Spleen (tissue), 7 donors: ENCODE measurements at regions not wholly inside any gene's neighbourhood (a gene's known extent, or its start where the extent isn't known, plus 50 kb on each side); places are given as distances from the start of the nearest gene placed in this dataset.

Source experiments
- CTCF ChIP-seq, 11 experiments: fragments of 200-600 bp in 7 of 11; fragments of 450-650 bp in 4 of 11; sonication (generic) in 4 of 11; IDR thresholded peaks in 8 of 11; conservative IDR thresholded peaks in 3 of 11; 1 replicate in 7 of 11; 2 replicates in 4 of 11; pipeline versions ENCODE4 v1.4.0 to v1.8.0; 2016 to 2021; ENCODE audit warnings: antibody characterized with exemption in 11 of 11, inconsistent platforms in 4 of 11, mild to moderate bottlenecking in 1 of 11
- POLR2A ChIP-seq, 3 donors: fragments of 450-650 bp; IDR thresholded peaks; one replicate each; pipeline ENCODE4 v1.5.1; 2017; ENCODE audit warnings: antibody characterized with exemption in 3 of 3, mild to moderate bottlenecking in 1 of 3
- POLR2AphosphoS5 ChIP-seq, 3 donors: sonication (generic); formaldehyde crosslinking; IDR thresholded peaks; one replicate each; pipeline ENCODE4 v1.5.1; 2017; ENCODE audit warnings: antibody characterized with exemption in 3 of 3
- donor health status: DM: no; HTN: no; CAD: no; lungs with moderate emphysema.
- donor health status: DM: no; HTN: no; CAD: no.
- donor health status: DM: no; HTN: no; CAD: no.

- no peak for TF ChIP-seq POLR2A (IDR thresholded peaks at IDR 0.05)
- TF ChIP-seq CTCF (IDR thresholded peaks at IDR 0.05 in 8 of 11, conservative IDR thresholded peaks at IDR 0.05 in 3 of 11): no peak
- TF ChIP-seq POLR2AphosphoS5 (IDR thresholded peaks at IDR 0.05): no peak
Observed at GRCh38 chr11:90310210-90310609, 87.4 kb upstream of the CHORDC1 start.
